Fibroblast of lung (primary cell): ENCODE measurements at regions not wholly inside any gene's neighbourhood (a gene's known extent, or its start where the extent isn't known, plus 50 kb on each side); places are given as distances from the start of the nearest gene placed in this dataset.

Source experiments
- DNase-seq, 2 donors: peaks; one replicate each; pipeline versions ENCODE4 v3.0.0 to v3.0.0-alpha.2; 2010; ENCODE audit warnings: low read depth in 2 of 2
- H2AFZ ChIP-seq: 2 replicates; pipeline ENCODE4 v1.5.1; 2012; ENCODE audit warnings: low read length, control low read depth, inconsistent platforms
- H3K27ac ChIP-seq: 2 replicates; pipeline ENCODE4 v1.5.1; 2011; ENCODE audit warnings: low read length, control low read depth; ENCODE audit not compliant: insufficient read depth
- H3K27me3 ChIP-seq: 2 replicates; pipeline ENCODE4 v1.5.1; 2011; ENCODE audit warnings: mild to moderate bottlenecking, low read length; ENCODE audit not compliant: control insufficient read depth, insufficient read depth
- H3K36me3 ChIP-seq: 2 replicates; pipeline ENCODE4 v1.5.1; 2011; ENCODE audit warnings: low read length; ENCODE audit not compliant: control insufficient read depth, insufficient read depth
- H3K4me1 ChIP-seq: 2 replicates; pipeline ENCODE4 v1.5.1; 2011; ENCODE audit warnings: low read length; ENCODE audit not compliant: control insufficient read depth, insufficient read depth; ENCODE audit errors: extremely low read depth
- H3K4me2 ChIP-seq: 2 replicates; pipeline ENCODE4 v1.5.1; 2011; ENCODE audit warnings: low read length, control low read depth; ENCODE audit not compliant: insufficient read depth; ENCODE audit errors: extremely low read depth
- H3K4me3 ChIP-seq, 4 experiments: fragments of 200-600 bp in 1 of 4; sonication (generic) in 1 of 4; replicated peaks in 1 of 4; 2 replicates each; pipeline ENCODE4 v1.5.1; 2011 to 2016; ENCODE audit warnings: low read length in 4 of 4, low read depth in 3 of 4, mild to moderate bottlenecking in 3 of 4, control low read depth in 2 of 4, inconsistent platforms in 1 of 4, mixed read lengths in 1 of 4; ENCODE audit not compliant: insufficient read depth in 1 of 4; ENCODE audit errors: control extremely low read depth in 1 of 4
- H3K79me2 ChIP-seq: 2 replicates; pipeline ENCODE4 v1.5.1; 2012; ENCODE audit warnings: mild to moderate bottlenecking, low read length, inconsistent platforms; ENCODE audit not compliant: control insufficient read depth, insufficient read depth
- H3K9ac ChIP-seq: 2 replicates; pipeline ENCODE4 v1.5.1; 2011; ENCODE audit warnings: mild to moderate bottlenecking, low read length, control low read depth; ENCODE audit not compliant: insufficient read depth
- H3K9me3 ChIP-seq: 2 replicates; pipeline ENCODE4 v1.5.1; 2012; ENCODE audit warnings: low read depth, low read length; ENCODE audit not compliant: control insufficient read depth, insufficient read depth
- H4K20me1 ChIP-seq: 2 replicates; pipeline ENCODE4 v1.5.1; 2011; ENCODE audit warnings: low read length; ENCODE audit not compliant: control insufficient read depth, insufficient read depth; ENCODE audit errors: extremely low read depth
- CTCF ChIP-seq, 2 donors: IDR thresholded peaks in 1 of 2; conservative IDR thresholded peaks in 1 of 2; 1 replicate in 1 of 2; 2 replicates in 1 of 2; pipeline ENCODE4 v1.5.1; 2011 to 2012; ENCODE audit warnings: low read length in 2 of 2, control low read depth in 1 of 2, inconsistent platforms in 1 of 2, low read depth in 1 of 2, mild to moderate bottlenecking in 1 of 2
- EZH2 ChIP-seq: IDR thresholded peaks from 2 replicates; pipeline ENCODE4 v1.5.1; 2012; ENCODE audit warnings: low read length, control low read depth, mild to moderate bottlenecking; ENCODE audit errors: missing control alignments

GRCh38 chr21:18588001-18588662 is 184.5 kb upstream of the TMPRSS15 start:
- H3K79me2 ChIP-seq: no peaks in the 10 kb centered on the region
- H3K4me3 ChIP-seq: no peak overlapping the region
- no peak overlapping the region for H3K4me2 ChIP-seq
- H4K20me1 ChIP-seq: no peaks in the 10 kb centered on the region
- H3K27me3 ChIP-seq: no peaks in the 10 kb centered on the region
- H3K36me3 ChIP-seq: no peaks in the 10 kb centered on the region
- H2AFZ ChIP-seq: no peak overlapping the region
- H3K9me3 ChIP-seq: no peaks in the 10 kb centered on the region
- TF ChIP-seq CTCF (conservative IDR thresholded peaks at IDR 0.05 in 1 of 2, IDR thresholded peaks at IDR 0.05 in 1 of 2; ENCODE audit: low read depth in 1 of 2, low read length in 2 of 2): no peak
- no peak overlapping the region for H3K9ac ChIP-seq
- H3K4me1 ChIP-seq: no peaks in the 10 kb centered on the region
- no peak for DNase-seq
- no peak overlapping the region for H3K27ac ChIP-seq

- H3K27me3 ChIP-seq: no peaks in the 10 kb centered on the region
- TF ChIP-seq CTCF (conservative IDR thresholded peaks at IDR 0.05 in 1 of 2, IDR thresholded peaks at IDR 0.05 in 1 of 2; ENCODE audit: low read depth in 1 of 2, low read length in 2 of 2): no peak
- TF ChIP-seq EZH2: no peak
- no peaks in the 10 kb centered on the region for H4K20me1 ChIP-seq
- H2AFZ ChIP-seq: no peak overlapping the region
- H3K9me3 ChIP-seq: no peaks in the 10 kb centered on the region
- H3K9ac ChIP-seq: no peak overlapping the region
- no peak overlapping the region for H3K27ac ChIP-seq
- H3K4me1 ChIP-seq: no peaks in the 10 kb centered on the region
- no peaks in the 10 kb centered on the region for H3K36me3 ChIP-seq
- H3K4me2 ChIP-seq: no peak overlapping the region
- no peaks in the 10 kb centered on the region for H3K79me2 ChIP-seq
- no peak for DNase-seq
- H3K4me3 ChIP-seq: no peak overlapping the region
Observed at GRCh38 chr21:18601146-18601545, 197.6 kb upstream of the TMPRSS15 start.

GRCh38 chr21:18602711-18603110 is 199.1 kb upstream of the TMPRSS15 start:
- H3K4me1 ChIP-seq: no peaks in the 10 kb centered on the region
- no peak for DNase-seq
- H3K4me2 ChIP-seq: no peak overlapping the region
- H4K20me1 ChIP-seq: no peaks in the 10 kb centered on the region
- H2AFZ ChIP-seq: no peak overlapping the region
- no peak overlapping the region for H3K9ac ChIP-seq
- no peaks in the 10 kb centered on the region for H3K9me3 ChIP-seq
- H3K27me3 ChIP-seq: no peaks in the 10 kb centered on the region
- TF ChIP-seq EZH2 (no peak), CTCF (conservative IDR thresholded peaks at IDR 0.05 in 1 of 2, IDR thresholded peaks at IDR 0.05 in 1 of 2; ENCODE audit: low read depth in 1 of 2, low read length in 2 of 2) (no peak)
- H3K79me2 ChIP-seq: no peaks in the 10 kb centered on the region
- no peak overlapping the region for H3K4me3 ChIP-seq
- H3K36me3 ChIP-seq: no peaks in the 10 kb centered on the region
- H3K27ac ChIP-seq: no peak overlapping the region
